VCaP (cell line): ENCODE measurements at regions not wholly inside any gene's neighbourhood (a gene's known extent, or its start where the extent isn't known, plus 50 kb on each side); places are given as distances from the start of the nearest gene placed in this dataset.

Experiments used
- H3K27ac ChIP-seq: fragments of 450-650 bp; 2 replicates; pipeline ENCODE4 v1.5.1; 2017
- TF ChIP-seq, protein P1 (sequence below): fragments of 450-650 bp; conservative IDR thresholded peaks from 2 replicates; pipeline ENCODE4 v1.5.1; 2017; ENCODE audit warnings: mild to moderate bottlenecking, moderate library complexity

DNA sequence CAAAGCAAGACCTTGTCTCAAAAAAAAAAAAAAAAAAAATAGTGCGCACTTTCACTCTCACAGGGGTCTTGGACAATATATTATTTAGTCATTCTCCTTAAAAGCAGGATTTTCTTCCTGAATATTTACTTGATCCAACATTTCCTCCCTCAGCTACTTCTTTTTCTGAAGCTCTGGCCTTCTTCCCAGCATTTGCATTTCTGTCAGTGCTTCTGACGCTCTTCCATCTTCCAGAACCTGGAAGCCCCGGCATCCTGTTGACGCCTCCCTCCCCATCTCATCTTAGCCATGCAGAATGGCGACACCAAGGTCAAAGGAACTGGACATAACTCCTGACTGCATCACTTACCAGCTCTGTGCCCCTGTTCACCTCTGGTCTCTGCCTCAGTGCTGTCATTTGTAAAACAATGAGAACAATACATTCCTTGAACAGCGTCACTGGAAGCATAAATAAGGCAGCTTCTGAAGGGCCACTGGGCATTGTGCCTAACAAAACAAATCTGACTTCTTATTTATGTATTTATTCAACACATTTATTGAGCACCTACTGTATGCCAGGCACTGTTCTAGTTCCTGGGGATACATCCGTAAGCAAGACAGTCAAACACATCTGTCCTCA lies 90.9 kb upstream of the MDM1 start:
- TF ChIP-seq, protein P1, sequence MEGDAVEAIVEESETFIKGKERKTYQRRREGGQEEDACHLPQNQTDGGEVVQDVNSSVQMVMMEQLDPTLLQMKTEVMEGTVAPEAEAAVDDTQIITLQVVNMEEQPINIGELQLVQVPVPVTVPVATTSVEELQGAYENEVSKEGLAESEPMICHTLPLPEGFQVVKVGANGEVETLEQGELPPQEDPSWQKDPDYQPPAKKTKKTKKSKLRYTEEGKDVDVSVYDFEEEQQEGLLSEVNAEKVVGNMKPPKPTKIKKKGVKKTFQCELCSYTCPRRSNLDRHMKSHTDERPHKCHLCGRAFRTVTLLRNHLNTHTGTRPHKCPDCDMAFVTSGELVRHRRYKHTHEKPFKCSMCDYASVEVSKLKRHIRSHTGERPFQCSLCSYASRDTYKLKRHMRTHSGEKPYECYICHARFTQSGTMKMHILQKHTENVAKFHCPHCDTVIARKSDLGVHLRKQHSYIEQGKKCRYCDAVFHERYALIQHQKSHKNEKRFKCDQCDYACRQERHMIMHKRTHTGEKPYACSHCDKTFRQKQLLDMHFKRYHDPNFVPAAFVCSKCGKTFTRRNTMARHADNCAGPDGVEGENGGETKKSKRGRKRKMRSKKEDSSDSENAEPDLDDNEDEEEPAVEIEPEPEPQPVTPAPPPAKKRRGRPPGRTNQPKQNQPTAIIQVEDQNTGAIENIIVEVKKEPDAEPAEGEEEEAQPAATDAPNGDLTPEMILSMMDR: no peak
- no peak overlapping the region for H3K27ac ChIP-seq

DNA sequence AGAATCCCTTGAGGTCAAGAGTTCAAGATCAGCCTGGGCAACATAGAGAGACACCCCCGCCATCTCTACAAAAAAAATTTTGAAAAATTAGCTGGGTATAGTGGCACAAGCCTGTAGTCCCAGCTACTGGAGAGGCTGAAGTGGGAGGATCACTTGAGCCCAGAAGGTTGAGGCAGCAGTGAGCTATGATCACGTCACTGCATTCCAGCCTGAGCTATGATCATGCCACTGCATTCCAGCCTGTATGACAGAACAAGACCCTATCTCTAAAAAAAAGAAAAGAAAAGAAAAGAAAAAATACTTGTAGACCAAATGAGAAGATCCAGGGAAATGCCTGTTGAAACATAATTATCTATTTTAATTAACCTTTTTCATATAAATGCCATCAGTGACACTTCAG lies 93.8 kb upstream of the MDM1 start:
- TF ChIP-seq, protein P1: no peak
- no peak overlapping the region for H3K27ac ChIP-seq

DNA sequence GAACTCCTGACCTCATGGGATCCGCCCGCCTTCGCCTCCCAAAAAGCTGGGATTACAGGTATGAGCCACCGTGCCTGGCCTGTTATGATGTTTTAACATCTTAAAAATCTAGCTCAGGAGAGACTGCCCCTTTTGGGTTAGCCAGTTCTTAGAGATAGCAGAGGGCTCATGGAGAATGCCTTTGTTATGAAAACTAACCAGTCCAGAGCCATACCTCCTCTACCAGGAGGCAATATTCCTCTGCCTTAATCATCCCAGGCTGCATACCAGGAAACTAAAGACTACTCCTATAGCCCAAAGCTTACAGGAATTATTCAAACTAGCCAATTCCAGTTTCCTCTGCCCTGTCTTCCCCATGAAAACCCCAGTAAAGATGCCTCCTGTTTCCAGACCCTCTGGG lies 96.0 kb upstream of the MDM1 start:
- no peak overlapping the region for H3K27ac ChIP-seq
- TF ChIP-seq, protein P1: no peak

DNA sequence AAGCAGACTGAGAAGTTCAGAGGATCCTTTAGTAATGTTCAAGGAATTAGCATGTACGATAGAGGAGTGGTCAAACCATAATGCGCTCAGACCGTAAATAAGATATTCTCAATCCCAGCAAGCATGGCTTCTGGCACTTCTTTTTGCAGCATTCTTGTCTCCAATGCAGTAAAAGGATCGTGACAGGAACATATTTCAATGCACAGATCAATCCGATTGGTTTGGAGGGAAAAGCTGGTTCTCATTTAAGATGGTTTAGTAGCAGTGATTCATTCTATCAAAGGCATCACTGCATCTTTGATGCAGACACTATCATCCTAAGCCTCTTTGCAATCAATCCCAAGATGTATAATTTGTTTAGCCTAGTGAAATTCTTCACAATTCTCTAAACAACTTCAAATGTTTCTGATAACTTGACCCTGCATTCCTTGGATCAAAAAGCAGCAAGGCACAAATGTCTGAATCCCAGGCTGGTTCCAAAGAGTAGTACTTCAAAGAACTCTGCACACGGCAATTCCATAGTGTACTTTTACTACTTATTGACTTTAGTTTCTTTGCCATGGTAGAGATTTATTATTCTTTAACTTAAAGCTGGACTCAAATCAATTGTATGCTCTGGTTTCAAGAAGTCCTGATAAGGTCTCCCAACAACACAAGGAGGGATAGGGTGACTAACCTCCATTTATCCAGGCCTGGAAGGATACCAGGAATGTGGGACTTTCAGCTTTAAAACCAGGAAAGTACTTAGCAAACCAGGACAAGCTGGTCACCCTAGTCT lies 96.8 kb upstream of the MDM1 start:
- no peak overlapping the region for H3K27ac ChIP-seq
- TF ChIP-seq, protein P1: no peak

DNA sequence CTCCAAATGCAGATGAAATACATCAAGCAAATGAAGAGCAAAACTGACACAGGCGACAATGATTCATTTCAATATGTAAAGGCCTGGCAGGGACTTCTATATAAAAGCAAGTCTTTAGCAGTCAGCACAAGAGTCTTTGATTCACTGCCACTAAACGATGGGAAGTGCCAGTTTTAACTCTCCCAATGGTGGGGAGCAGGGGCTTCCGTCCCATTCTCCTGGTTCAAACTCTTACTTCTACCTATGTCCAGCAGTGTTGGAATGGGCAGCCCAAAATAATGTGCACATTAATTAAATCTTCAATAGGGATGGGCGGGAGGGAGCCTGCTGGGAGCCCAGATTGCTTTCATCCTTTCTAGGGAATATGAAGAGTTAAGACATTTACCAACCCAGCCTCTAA lies 97.5 kb upstream of the MDM1 start:
- TF ChIP-seq, protein P1: no peak
- H3K27ac ChIP-seq: no peak overlapping the region

DNA sequence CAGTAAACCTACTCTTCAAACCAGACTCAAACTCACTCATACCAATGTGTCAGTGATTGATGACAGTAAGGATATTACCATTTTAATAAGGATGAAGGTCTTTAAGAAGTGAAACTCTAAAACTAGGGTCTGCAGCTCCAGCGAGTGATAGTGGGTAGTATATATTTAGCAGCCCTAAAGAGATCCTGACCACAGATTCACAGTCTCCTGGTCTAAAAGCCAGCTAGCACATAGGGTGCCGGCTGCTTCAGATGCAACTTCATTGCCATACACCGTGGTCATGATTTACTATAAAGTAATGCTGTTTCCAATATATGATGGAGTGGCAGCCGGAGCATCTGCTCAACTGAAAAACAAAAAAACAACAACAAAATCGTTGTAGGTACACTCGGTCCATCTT lies 99.6 kb upstream of the MDM1 start:
- TF ChIP-seq, protein P1: no peak
- peak overlapping the region; percentile 41 for H3K27ac ChIP-seq

DNA sequence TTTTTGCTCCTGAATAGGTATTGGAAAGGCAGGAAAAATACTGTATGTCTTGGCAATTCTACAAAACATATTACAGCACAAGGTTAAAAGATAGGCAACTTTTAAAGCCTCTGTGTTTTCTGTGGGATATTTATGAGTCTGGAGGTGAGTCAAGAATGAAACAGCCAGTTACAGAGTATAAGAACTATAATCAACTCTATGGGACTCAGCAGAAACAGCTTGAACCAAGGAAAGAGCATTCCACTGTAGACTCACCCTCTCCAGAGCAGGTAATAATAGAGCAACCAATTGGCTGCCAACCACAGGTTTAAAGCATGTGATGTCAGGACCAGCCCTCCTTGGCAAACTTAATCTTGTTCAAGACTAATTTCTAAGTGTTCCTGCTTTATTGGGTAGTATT lies 100.5 kb upstream of the MDM1 start:
- TF ChIP-seq, protein P1: no peak
- peak overlapping the region; percentile 41 for H3K27ac ChIP-seq
